A673 (cell line): ENCODE measurements at regions not wholly inside any gene's neighbourhood (a gene's known extent, or its start where the extent isn't known, plus 50 kb on each side); places are given as distances from the start of the nearest gene placed in this dataset.
"Not testable (repeated sequence)": the region's sequence is repeated elsewhere in the genome, so short reads cannot be mapped to it uniquely, and the experiment has no call there.

Experiments
- CTCF ChIP-seq: fragments of 300-800, 200-600 bp; sonication (generic); conservative IDR thresholded peaks from 2 replicates; pipeline ENCODE4 v1.5.1; 2017; ENCODE audit warnings: low read depth, mild to moderate bottlenecking, antibody characterized with exemption, low read length, moderate library complexity, mixed read lengths
- EZH2 ChIP-seq: fragments of 200-600 bp; sonication (generic); IDR thresholded peaks from 2 replicates; pipeline ENCODE4 v1.6.1; 2017; ENCODE audit warnings: borderline replicate concordance, low read depth, mild to moderate bottlenecking, mixed read lengths, antibody characterized with exemption, low read length; ENCODE audit not compliant: poor library complexity, severe bottlenecking

- TF ChIP-seq CTCF, EZH2: not testable (repeated sequence)
Observed at GRCh38 chr4:134501488-134501887, 299.9 kb upstream of the PABPC4L start.
